GM12872 (cell line): ENCODE measurements at regions not wholly inside any gene's neighbourhood (a gene's known extent, or its start where the extent isn't known, plus 50 kb on each side); places are given as distances from the start of the nearest gene placed in this dataset.

Experiments
- TF ChIP-seq, protein P1 (sequence below): IDR thresholded peaks from 3 replicates; pipeline ENCODE4 v1.5.1; 2011; ENCODE audit warnings: low read depth, mild to moderate bottlenecking, low read length, moderate library complexity; ENCODE audit not compliant: insufficient read depth

DNA sequence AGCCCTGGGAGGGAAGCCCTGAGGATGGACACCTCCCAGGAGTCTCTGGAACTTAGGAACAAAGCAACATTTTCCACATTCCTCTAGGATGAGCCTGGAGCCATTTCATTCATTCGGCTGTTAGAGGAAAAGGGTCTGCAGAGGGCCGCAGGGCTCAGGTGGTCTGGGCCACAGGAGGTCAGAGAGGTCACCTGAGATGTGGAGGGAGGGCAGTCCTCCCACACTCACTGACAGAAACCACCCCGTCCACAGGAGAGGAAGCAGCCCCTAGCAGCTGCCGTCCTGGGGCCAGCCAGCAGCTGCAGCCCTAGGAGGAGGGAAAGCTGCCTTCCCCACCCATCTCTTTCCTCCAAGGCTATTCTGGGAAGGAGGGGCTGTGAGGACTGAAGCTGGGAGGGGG, 207.0 kb downstream of the CDC5L start:
- TF ChIP-seq, protein P1, sequence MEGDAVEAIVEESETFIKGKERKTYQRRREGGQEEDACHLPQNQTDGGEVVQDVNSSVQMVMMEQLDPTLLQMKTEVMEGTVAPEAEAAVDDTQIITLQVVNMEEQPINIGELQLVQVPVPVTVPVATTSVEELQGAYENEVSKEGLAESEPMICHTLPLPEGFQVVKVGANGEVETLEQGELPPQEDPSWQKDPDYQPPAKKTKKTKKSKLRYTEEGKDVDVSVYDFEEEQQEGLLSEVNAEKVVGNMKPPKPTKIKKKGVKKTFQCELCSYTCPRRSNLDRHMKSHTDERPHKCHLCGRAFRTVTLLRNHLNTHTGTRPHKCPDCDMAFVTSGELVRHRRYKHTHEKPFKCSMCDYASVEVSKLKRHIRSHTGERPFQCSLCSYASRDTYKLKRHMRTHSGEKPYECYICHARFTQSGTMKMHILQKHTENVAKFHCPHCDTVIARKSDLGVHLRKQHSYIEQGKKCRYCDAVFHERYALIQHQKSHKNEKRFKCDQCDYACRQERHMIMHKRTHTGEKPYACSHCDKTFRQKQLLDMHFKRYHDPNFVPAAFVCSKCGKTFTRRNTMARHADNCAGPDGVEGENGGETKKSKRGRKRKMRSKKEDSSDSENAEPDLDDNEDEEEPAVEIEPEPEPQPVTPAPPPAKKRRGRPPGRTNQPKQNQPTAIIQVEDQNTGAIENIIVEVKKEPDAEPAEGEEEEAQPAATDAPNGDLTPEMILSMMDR: no peak

DNA sequence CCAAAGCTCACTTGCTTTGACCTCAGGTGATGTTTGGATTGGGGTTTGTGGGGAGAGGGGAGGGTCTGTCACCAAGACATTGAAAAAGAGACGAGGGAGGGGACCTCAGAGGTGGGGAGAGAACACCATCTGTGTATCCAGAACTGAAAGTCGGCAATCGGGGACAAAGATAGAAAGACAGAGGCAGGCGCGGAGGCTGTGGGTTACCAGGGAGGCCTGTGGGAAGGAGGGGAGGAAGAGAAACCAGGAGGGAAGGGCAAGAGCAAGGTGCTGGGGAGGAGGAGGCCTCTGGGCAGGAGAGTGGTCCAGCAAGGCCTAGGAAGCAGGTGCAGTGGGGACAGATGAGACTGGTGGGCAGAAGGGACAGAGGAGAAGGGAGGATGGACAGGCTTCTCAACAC, 211.2 kb downstream of the CDC5L start:
- TF ChIP-seq, protein P1: no peak

DNA sequence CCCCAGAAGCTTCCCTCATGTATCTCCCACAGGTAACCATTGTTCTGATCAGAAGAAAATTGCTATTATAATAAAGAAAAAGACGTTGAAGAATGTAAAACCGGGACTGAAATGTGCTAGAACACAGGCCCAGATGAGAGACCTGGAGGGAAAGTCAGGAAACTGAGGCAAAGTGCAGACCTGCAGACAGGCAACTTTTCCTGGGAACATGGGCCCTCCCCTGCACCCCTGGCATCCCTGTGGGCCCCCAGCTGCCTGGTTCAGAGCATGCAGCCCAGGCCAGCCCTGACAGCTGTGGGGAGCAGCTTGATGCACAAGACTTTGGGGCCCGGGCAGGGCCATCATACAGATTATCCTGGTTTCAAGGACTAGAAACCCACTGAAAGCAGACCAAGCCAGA, 212.2 kb downstream of the CDC5L start:
- TF ChIP-seq, protein P1: no peak

DNA sequence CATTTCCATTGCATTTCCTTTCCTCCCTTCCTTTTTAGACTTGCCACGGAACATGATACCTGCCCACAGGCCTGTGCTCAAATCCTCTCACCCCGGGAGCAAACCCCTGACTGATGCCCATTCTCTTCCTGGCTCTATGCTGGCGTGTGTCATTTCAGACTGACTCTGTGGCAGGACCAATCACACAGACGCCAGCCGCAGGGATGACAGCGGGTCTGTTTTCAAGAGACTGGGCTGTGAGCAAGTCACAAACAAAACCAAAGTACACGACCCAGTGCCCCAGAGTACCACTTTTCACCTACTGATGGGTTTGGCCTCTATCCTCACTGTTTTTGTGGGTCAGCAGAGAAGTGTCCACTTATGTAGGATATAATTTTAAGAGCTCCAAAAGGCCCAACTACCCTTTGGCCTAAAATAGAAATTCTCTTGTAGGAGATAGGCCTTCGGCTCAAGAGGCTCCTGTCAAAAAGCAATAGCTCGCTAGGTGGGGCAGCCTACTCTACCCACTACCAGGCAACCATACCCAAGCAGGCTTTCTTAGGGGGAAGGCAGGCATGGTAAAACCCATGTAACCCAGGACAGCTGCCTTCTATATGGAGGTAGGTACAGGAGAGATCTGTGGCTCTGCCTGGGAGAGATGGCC, 215.7 kb downstream of the CDC5L start:
- TF ChIP-seq, protein P1: no peak

DNA sequence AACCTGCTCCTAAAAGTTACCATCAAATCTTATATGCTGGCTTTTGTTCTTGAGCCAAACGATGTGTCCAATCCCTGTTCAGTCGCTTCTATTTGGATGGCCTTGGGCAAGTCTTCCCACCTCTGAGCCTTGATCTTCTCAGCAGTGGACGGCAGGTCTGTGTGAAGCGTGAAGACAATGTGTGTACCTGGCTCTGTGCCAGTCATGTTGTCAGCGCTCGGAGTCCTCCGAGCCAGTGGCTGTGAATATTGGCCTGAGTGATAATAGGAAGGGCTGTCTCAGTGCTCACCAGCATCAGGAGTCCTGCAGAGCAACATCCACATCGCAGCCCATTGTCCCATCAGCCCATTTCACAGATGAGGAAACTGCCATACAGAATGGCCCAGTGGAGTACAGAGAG, 219.0 kb downstream of the CDC5L start:
- TF ChIP-seq, protein P1: no peak

DNA sequence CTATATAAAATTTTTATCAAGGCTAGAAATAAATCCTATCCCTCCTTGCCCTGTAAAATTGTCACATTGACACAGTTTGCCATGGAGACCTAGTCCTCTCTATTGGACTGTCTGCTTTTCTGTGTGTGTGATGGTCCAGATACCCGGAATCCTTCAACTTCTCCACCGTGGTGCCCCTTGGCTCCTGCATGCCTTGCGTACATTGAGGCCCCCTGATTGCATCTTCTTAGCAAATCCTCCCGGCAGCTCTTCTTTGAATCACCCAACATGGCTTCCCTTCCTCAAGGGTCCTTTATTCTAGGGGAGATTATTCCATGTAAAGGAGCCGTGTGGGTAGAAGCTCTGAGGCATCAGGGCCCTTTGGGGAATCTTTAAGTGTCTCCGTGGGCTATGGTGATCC, 219.5 kb downstream of the CDC5L start:
- TF ChIP-seq, protein P1: no peak

DNA sequence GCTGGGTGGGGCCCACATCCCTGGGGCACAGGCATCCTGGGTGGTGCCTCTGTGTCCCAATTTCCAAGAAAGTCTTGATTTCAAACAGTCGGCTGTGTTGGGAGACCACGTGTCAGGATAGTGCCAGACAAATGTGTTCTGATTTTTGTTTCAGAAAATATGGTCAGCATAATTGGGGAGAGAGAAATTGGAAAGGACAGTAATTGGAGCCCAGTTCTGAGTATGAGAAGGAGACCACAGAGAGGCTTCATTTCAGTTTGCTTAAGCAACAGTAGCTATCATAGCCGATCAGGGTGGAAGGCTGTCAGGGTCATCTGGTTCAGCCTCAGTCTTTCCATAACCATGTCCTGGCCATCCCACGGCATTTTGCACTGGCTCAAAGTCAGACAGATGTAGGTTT, 220.7 kb downstream of the CDC5L start:
- TF ChIP-seq, protein P1: no peak
